Endothelial cell of umbilical vein (primary cell): ENCODE measurements at regions not wholly inside any gene's neighbourhood (a gene's known extent, or its start where the extent isn't known, plus 50 kb on each side); places are given as distances from the start of the nearest gene placed in this dataset.
A peak's percentile ranks its signal among the peaks of the same experiment; 100 is the strongest.

ENCODE experiments used
- BruUV-seq: library from RNA; stranded (reverse); fragments of 400-500 nt; replicated peaks from 2 replicates; lab custom pipeline; 2021; lab: Mats Ljungman, UMichigan
- CTCF ChIA-PET: fragments of 300-600, 350-600 bp; sonication (Branson Sonifier 250); formaldehyde crosslinking; loops from one replicate; lab custom pipeline; 2021; ENCODE audit warnings: antibody characterized with exemption, inconsistent platforms; lab: Charles Lee
- POLR2A ChIA-PET: fragments of 300-600, 350-600 bp; sonication (Branson Sonifier 250); formaldehyde crosslinking; loops from one replicate; lab custom pipeline; 2021; ENCODE audit warnings: antibody characterized with exemption, inconsistent platforms; lab: Charles Lee
- DNase-seq: peaks from one replicate; pipeline ENCODE4 v3.0.0-alpha.2; 2011; ENCODE audit warnings: low read depth, low spot score
- FAIRE-seq: peaks from 2 replicates; lab custom pipeline; 2011; peaks lifted over from hg19 to GRCh38; lab: Jason Lieb, UNC
- H2AFZ ChIP-seq: 2 replicates; pipeline ENCODE4 v1.6.0; 2012; ENCODE audit warnings: low read depth, low read length, control low read depth, inconsistent platforms
- H3K27ac ChIP-seq: 2 replicates; pipeline ENCODE4 v1.5.1; 2011; ENCODE audit warnings: low read depth, mild to moderate bottlenecking, control low read depth, low read length, moderate library complexity; ENCODE audit not compliant: insufficient read depth
- H3K27me3 ChIP-seq, 2 experiments: 2 replicates each; pipeline versions ENCODE4 v1.6.0 to v1.6.1; 2011; ENCODE audit warnings: low read length in 2 of 2, mixed read lengths in 1 of 2; ENCODE audit not compliant: control insufficient read depth in 2 of 2, insufficient read depth in 2 of 2
- H3K36me3 ChIP-seq, 2 experiments: 2 replicates in 1 of 2; 3 replicates in 1 of 2; pipeline ENCODE4 v1.5.1; 2011; ENCODE audit warnings: low read length in 2 of 2, mild to moderate bottlenecking in 1 of 2, moderate library complexity in 1 of 2; ENCODE audit not compliant: control insufficient read depth in 2 of 2, insufficient read depth in 2 of 2; ENCODE audit errors: extremely low read depth in 1 of 2
- H3K4me1 ChIP-seq: 3 replicates; pipeline ENCODE4 v1.5.1; 2011; ENCODE audit warnings: mild to moderate bottlenecking, low read length; ENCODE audit not compliant: control insufficient read depth, insufficient read depth; ENCODE audit errors: extremely low read depth
- H3K4me2 ChIP-seq: 2 replicates; pipeline ENCODE4 v1.6.1; 2011; ENCODE audit warnings: low read length, control low read depth, mixed read lengths; ENCODE audit not compliant: insufficient read depth
- H3K4me3 ChIP-seq, 3 experiments: fragments of 200-600 bp in 1 of 3; sonication (generic), shearing (Covaris generic) in 1 of 3; replicated peaks in 1 of 3; 2 replicates each; pipeline ENCODE4 v1.5.1; 2011 to 2016; ENCODE audit warnings: control low read depth in 3 of 3, low read length in 3 of 3, mild to moderate bottlenecking in 2 of 3, inconsistent platforms in 1 of 3, low read depth in 1 of 3, moderate library complexity in 1 of 3; ENCODE audit not compliant: insufficient read depth in 1 of 3
- H3K79me2 ChIP-seq: 2 replicates; pipeline ENCODE4 v1.6.0; 2012; ENCODE audit warnings: low read length, inconsistent platforms; ENCODE audit not compliant: control insufficient read depth, insufficient read depth
- H3K9ac ChIP-seq: replicated peaks from 2 replicates; pipeline ENCODE3; 2011; ENCODE audit warnings: low read length, control low read depth; ENCODE audit not compliant: insufficient read depth; ENCODE audit errors: extremely low read depth
- H3K9me1 ChIP-seq: replicated peaks from 3 replicates; pipeline ENCODE4 v1.6.0; 2011; ENCODE audit warnings: mild to moderate bottlenecking, low read length; ENCODE audit not compliant: control insufficient read depth, insufficient read depth; ENCODE audit errors: extremely low read depth
- H3K9me3 ChIP-seq: replicated peaks from 2 replicates; pipeline ENCODE4 v1.5.1; 2012; ENCODE audit warnings: low read length, inconsistent platforms; ENCODE audit not compliant: control insufficient read depth, insufficient read depth
- H4K20me1 ChIP-seq: replicated peaks from 2 replicates; pipeline ENCODE3; 2011; ENCODE audit warnings: mild to moderate bottlenecking, low read length; ENCODE audit not compliant: control insufficient read depth, insufficient read depth; ENCODE audit errors: extremely low read depth
- CTCF ChIP-seq, 2 donors: IDR thresholded peaks; 1 replicate in 1 of 2; 2 replicates in 1 of 2; pipeline ENCODE4 v1.5.1; 2011; ENCODE audit warnings: low read length in 2 of 2, mild to moderate bottlenecking in 2 of 2, moderate library complexity in 2 of 2, control low read depth in 1 of 2, inconsistent platforms in 1 of 2, low read depth in 1 of 2; ENCODE audit not compliant: insufficient read depth in 1 of 2; ENCODE audit errors: extremely low read depth in 1 of 2
- EZH2 ChIP-seq: IDR thresholded peaks from 2 replicates; pipeline ENCODE4 v1.6.1; 2012; ENCODE audit warnings: borderline replicate concordance, low read depth, mild to moderate bottlenecking, moderate library complexity, low read length, inconsistent platforms; ENCODE audit not compliant: severe bottlenecking
- FOS ChIP-seq: IDR thresholded peaks from 2 replicates; pipeline ENCODE4 v1.6.1; 2011; ENCODE audit warnings: mild to moderate bottlenecking, low read length, moderate library complexity, borderline replicate concordance; ENCODE audit not compliant: insufficient read depth
- GATA2 ChIP-seq: IDR thresholded peaks from 2 replicates; pipeline ENCODE4 v1.7.0; 2011; ENCODE audit warnings: low read depth, mild to moderate bottlenecking, moderate library complexity, mixed read lengths, low read length; ENCODE audit not compliant: insufficient read length, insufficient read depth
- JUN ChIP-seq: IDR thresholded peaks from 2 replicates; pipeline ENCODE4 v1.6.1; 2011; ENCODE audit warnings: borderline replicate concordance, low read depth; ENCODE audit not compliant: insufficient read length, insufficient read depth
- MYC ChIP-seq: IDR thresholded peaks from one replicate; pipeline ENCODE4 v1.6.1; 2011; ENCODE audit warnings: mild to moderate bottlenecking, low read depth, low read length
- POLR2A ChIP-seq: IDR thresholded peaks from 2 replicates; pipeline ENCODE4 v1.6.1; 2012; ENCODE audit warnings: low read depth, mild to moderate bottlenecking, control low read depth, low read length
- POLR2AphosphoS5 ChIP-seq: IDR thresholded peaks from 2 replicates; pipeline ENCODE4 v1.6.1; 2012; ENCODE audit warnings: low read depth, mild to moderate bottlenecking, control low read depth, low read length, moderate library complexity; ENCODE audit not compliant: insufficient read depth
- dilution Hi-C: fragments of 300-500 bp; cut with MboI; formaldehyde crosslinking; loops from one replicate; pipeline ENCODE4 v1.15.0; 2019; ENCODE audit warnings: low sequenced_read_pairs; ENCODE audit not compliant: extremely low pct_ligation_motif_present
- intact Hi-C: fragments of 100-400 bp; cut with micrococcal nuclease; formaldehyde crosslinking; loops from one replicate; pipeline ENCODE4 v1.10.0; 2022
- TF ChIP-seq, protein P1 (sequence below): IDR thresholded peaks from 2 replicates; pipeline ENCODE4 v1.6.1; 2011; ENCODE audit not compliant: insufficient read depth, insufficient read length

DNA sequence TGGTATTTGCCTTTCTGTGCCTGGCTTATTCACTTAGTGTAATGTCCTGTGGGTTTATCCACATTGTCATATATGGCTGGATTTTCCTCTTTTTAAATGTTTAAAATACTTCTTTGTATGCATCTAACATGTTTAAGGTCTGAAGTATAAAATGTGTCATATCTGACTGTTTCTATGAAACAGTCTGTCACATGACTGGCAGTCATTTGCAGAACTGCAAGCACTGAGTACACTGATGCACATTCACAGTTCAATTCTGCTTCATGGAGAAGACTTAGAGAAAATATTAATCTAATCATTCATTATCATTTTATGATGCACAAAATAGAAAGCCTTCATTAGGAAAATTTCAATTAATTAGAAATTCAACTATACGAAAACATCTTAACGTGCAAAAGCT is 119.7 kb upstream of the PRSS58 start:
- no peak for TF ChIP-seq POLR2AphosphoS5
- no peak for TF ChIP-seq GATA2
- no peak for TF ChIP-seq CTCF (IDR thresholded peaks at IDR 0.05; ENCODE audit: extremely low read depth in 1 of 2, insufficient read depth in 1 of 2, low read depth in 1 of 2, low read length in 2 of 2)
- Histone ChIP-seq H2AFZ (no peak overlapping the region), H4K20me1 (no peaks in the 10 kb centered on the region), H3K9ac (no peak overlapping the region), H3K36me3 (no peaks in the 10 kb centered on the region), H3K79me2 (no peaks in the 10 kb centered on the region), H3K27ac (no peak overlapping the region), H3K9me3 (no peaks in the 10 kb centered on the region), H3K4me1 (peaks cover 11% of the 10 kb centered on the region), H3K9me1 (no peaks in the 10 kb centered on the region), H3K27me3 (no peaks in the 10 kb centered on the region), H3K4me3 (no peak overlapping the region), H3K4me2 (no peak overlapping the region)
- DNase-seq (no peak), FAIRE-seq (no peak)
- intact Hi-C loops (no loop called here), dilution Hi-C loops (no loop called here)
- POLR2A ChIA-PET = no interaction called here
- no TSS peak for BruUV-seq
- CTCF ChIA-PET = no interaction called here

- Histone ChIP-seq H3K9ac (no peak overlapping the region), H3K4me1 (peaks cover 11% of the 10 kb centered on the region), H3K9me3 (no peaks in the 10 kb centered on the region), H3K27ac (no peak overlapping the region), H2AFZ (peak overlapping the region; percentile 38), H3K9me1 (no peaks in the 10 kb centered on the region), H3K4me3 (no peak overlapping the region), H3K4me2 (no peak overlapping the region), H3K36me3 (no peaks in the 10 kb centered on the region), H4K20me1 (no peaks in the 10 kb centered on the region), H3K79me2 (no peaks in the 10 kb centered on the region), H3K27me3 (no peaks in the 10 kb centered on the region)
- TF ChIP-seq FOS (no peak), JUN (no peak), MYC (no peak), EZH2 (no peak), POLR2A (no peak), POLR2AphosphoS5 (no peak), CTCF (IDR thresholded peaks at IDR 0.05; ENCODE audit: extremely low read depth in 1 of 2, insufficient read depth in 1 of 2, low read depth in 1 of 2, low read length in 2 of 2) (no peak), GATA2 (no peak)
- TF ChIP-seq, protein P1, sequence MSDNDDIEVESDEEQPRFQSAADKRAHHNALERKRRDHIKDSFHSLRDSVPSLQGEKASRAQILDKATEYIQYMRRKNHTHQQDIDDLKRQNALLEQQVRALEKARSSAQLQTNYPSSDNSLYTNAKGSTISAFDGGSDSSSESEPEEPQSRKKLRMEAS = no peak
- ChIA-PET POLR2A (no interaction called here), CTCF (interaction anchor here (0.8 to 1.8 kb wide), 5 partner anchors 8 to 102 kb away, joined by 3 to 11 read pairs (median 6); no protein-coding TSS in a partner anchor)
- peak; percentile 57 for DNase-seq
- no peak for FAIRE-seq
- dilution Hi-C loops (no loop called here), intact Hi-C loops (loop anchor here (1.0 kb wide), 1 partner anchor 9 kb away; no protein-coding TSS in a partner anchor)
- no TSS peak for BruUV-seq
Observed at GRCh38 chr7:142376356-142376997, 118.6 kb upstream of the PRSS58 start.
